Pancreas (tissue), 10 donors: ENCODE measurements at regions not wholly inside any gene's neighbourhood (a gene's known extent, or its start where the extent isn't known, plus 50 kb on each side); places are given as distances from the start of the nearest gene placed in this dataset.
A peak's percentile ranks its signal among the peaks of the same experiment; 100 is the strongest.

Experiments
- ATAC-seq, 4 donors: fragments of 200-7000 bp; cut with Tn5 transposase; one replicate each; pipeline versions ENCODE4 v1.8.0 to v1.9.1; 2020; ENCODE audit warnings: mild to moderate bottlenecking in 4 of 4, moderate library complexity in 4 of 4
- DNase-seq, 6 donors: peaks; one replicate each; pipeline ENCODE4 v3.0.0-alpha.2; 2020
- FAIRE-seq: peaks from 2 replicates; lab custom pipeline; 2012; peaks lifted over from hg19 to GRCh38; lab: Jason Lieb, UNC
- H3K27ac ChIP-seq, 4 donors: fragments of 200-600 bp; sonication (generic); 1 replicate in 3 of 4; 2 replicates in 1 of 4; pipeline versions ENCODE4 v1.5.0 to v1.8.0; 2020
- H3K27me3 ChIP-seq, 4 donors: fragments of 200-600 bp; one replicate each; pipeline ENCODE4 v1.8.0; 2021
- H3K36me3 ChIP-seq, 3 donors: fragments of 200-600 bp; sonication (generic) in 1 of 3; one replicate each; pipeline versions ENCODE4 v1.5.0 to v1.8.0; 2020 to 2021
- H3K4me1 ChIP-seq, 3 donors: fragments of 200-600 bp; one replicate each; pipeline ENCODE4 v1.8.0; 2021
- H3K4me3 ChIP-seq, 4 donors: fragments of 200-600 bp; sonication (generic) in 2 of 4; one replicate each; pipeline versions ENCODE4 v1.5.0 to v1.8.0; 2020 to 2021
- H3K9me3 ChIP-seq, 4 donors: fragments of 200-600 bp; one replicate each; pipeline ENCODE4 v1.8.0; 2021
- CTCF ChIP-seq, 4 donors: fragments of 200-600 bp; sonication (generic) in 3 of 4; IDR thresholded peaks; one replicate each; pipeline versions ENCODE4 v1.5.0 to v1.8.0; 2021; ENCODE audit warnings: antibody characterized with exemption in 4 of 4
- WGBS, 2 donors: extraction: QIAGEN DNeasy Blood & Tissue Kit; methylation state at CpG; one replicate each; pipeline ENCODE4 v1.1.7; 2013; 5-methylcytosine and 5-hydroxymethylcytosine counted together
- intact Hi-C, 3 donors: fragments of 100-400 bp; cut with DNase I; formaldehyde crosslinking; loops; one replicate each; pipeline versions ENCODE4 v1.11.1 to v1.14.2; 2022
- donor health status: healthy with polysubstance abuse.
- donor health status: DM: no; HTN: no; CAD: no; lungs with moderate emphysema.
- donor health status: DM: no; HTN: no; CAD: no.
- donor health status: control.
- donor health status: control.
- donor health status: Bipolar disorder and iron deficiency.
- donor health status: DM: yes; HTN: yes; CAD: no.
- donor health status: DM: no; HTN: no; CAD: no.
- donor health status: DM: no; HTN: no; CAD: no.
- donor health status: DM: yes; HTN: yes; CAD: no.

- no peaks in the 10 kb centered on the region for H3K27me3 ChIP-seq
- FAIRE-seq (no peak), ATAC-seq (no peak), DNase-seq (no peak)
- no peaks in the 10 kb centered on the region for H3K9me3 ChIP-seq
- WGBS, 2 donors = 61 to 72% methylated on average over 3 of the region's 3 CpGs
- TF ChIP-seq CTCF (IDR thresholded peaks at IDR 0.05) = no peak
- no peak overlapping the region for H3K27ac ChIP-seq
- no peaks in the 10 kb centered on the region for H3K4me1 ChIP-seq
- no peak overlapping the region for H3K4me3 ChIP-seq
- H3K36me3 ChIP-seq = no peaks in the 10 kb centered on the region
- intact Hi-C loops = no loop called here
Measured at GRCh38 chr15:38646716-38647115, 82.1 kb upstream of the RASGRP1 start.

GRCh38 chr15:38647683-38648082 lies 83.1 kb upstream of the RASGRP1 start:
- peak overlapping the region in 1 of 4 donors; percentile 8 for H3K27ac ChIP-seq
- H3K4me3 ChIP-seq = no peak overlapping the region
- peak; percentile 71 to 86 (median 80) for ATAC-seq
- no peaks in the 10 kb centered on the region for H3K4me1 ChIP-seq
- peak in 3 of 4 donors; percentile 11 to 15 (median 13) for TF ChIP-seq CTCF (IDR thresholded peaks at IDR 0.05)
- H3K9me3 ChIP-seq = no peaks in the 10 kb centered on the region
- H3K27me3 ChIP-seq = no peaks in the 10 kb centered on the region
- FAIRE-seq = no peak
- H3K36me3 ChIP-seq = no peaks in the 10 kb centered on the region
- intact Hi-C loops = no loop called here
- DNase-seq = no peak

GRCh38 chr15:38648121-38648843 lies 83.7 kb upstream of the RASGRP1 start:
- 50 to 52% methylated on average over 10 of the region's 10 CpGs for WGBS, 2 donors
- peak overlapping the region in 1 of 4 donors; percentile 8 for H3K27ac ChIP-seq
- TF ChIP-seq CTCF (IDR thresholded peaks at IDR 0.05) = no peak
- no peaks in the 10 kb centered on the region for H3K36me3 ChIP-seq
- H3K4me1 ChIP-seq = no peaks in the 10 kb centered on the region
- no peak for FAIRE-seq
- no peaks in the 10 kb centered on the region for H3K9me3 ChIP-seq
- intact Hi-C loops = no loop called here
- ATAC-seq = peak in 3 of 4 donors; percentile 59 to 70 (median 62)
- no peaks in the 10 kb centered on the region for H3K27me3 ChIP-seq
- no peak overlapping the region for H3K4me3 ChIP-seq
- DNase-seq = no peak

- no peak for DNase-seq
- no peak for FAIRE-seq
- no peaks in the 10 kb centered on the region for H3K9me3 ChIP-seq
- no peaks in the 10 kb centered on the region for H3K4me1 ChIP-seq
- intact Hi-C loops = loop anchor here in 1 of 3 donors (5.0 kb wide), 1 partner anchor 88 kb away; the partner anchor contains the start of gene RASGRP1
- H3K4me3 ChIP-seq = no peak overlapping the region
- no peaks in the 10 kb centered on the region for H3K27me3 ChIP-seq
- no peak for ATAC-seq
- H3K27ac ChIP-seq = no peak overlapping the region
- H3K36me3 ChIP-seq = no peaks in the 10 kb centered on the region
- no peak for TF ChIP-seq CTCF (IDR thresholded peaks at IDR 0.05)
Measured at GRCh38 chr15:38650384-38650783, 85.8 kb upstream of the RASGRP1 start.

GRCh38 chr15:38650936-38651327 lies 86.3 kb upstream of the RASGRP1 start:
- intact Hi-C loops = loop anchor here in 1 of 3 donors (5.0 kb wide), 1 partner anchor 89 kb away; the partner anchor contains the start of gene RASGRP1
- DNase-seq (no peak), ATAC-seq (no peak), FAIRE-seq (no peak)
- Histone ChIP-seq H3K27me3 (no peaks in the 10 kb centered on the region), H3K4me1 (no peaks in the 10 kb centered on the region), H3K4me3 (no peak overlapping the region), H3K36me3 (no peaks in the 10 kb centered on the region), H3K27ac (no peak overlapping the region), H3K9me3 (no peaks in the 10 kb centered on the region)
- 66 to 75% methylated on average over 1 of the region's 1 CpG for WGBS, 2 donors
- no peak for TF ChIP-seq CTCF (IDR thresholded peaks at IDR 0.05)
